Fibroblast of lung (primary cell): ENCODE measurements at regions not wholly inside any gene's neighbourhood (a gene's known extent, or its start where the extent isn't known, plus 50 kb on each side); places are given as distances from the start of the nearest gene placed in this dataset.

Experiments
- DNase-seq, 2 donors: peaks; one replicate each; pipeline versions ENCODE4 v3.0.0 to v3.0.0-alpha.2; 2010; ENCODE audit warnings: low read depth in 2 of 2
- H2AFZ ChIP-seq: 2 replicates; pipeline ENCODE4 v1.5.1; 2012; ENCODE audit warnings: low read length, control low read depth, inconsistent platforms
- H3K27ac ChIP-seq: 2 replicates; pipeline ENCODE4 v1.5.1; 2011; ENCODE audit warnings: low read length, control low read depth; ENCODE audit not compliant: insufficient read depth
- H3K27me3 ChIP-seq: 2 replicates; pipeline ENCODE4 v1.5.1; 2011; ENCODE audit warnings: mild to moderate bottlenecking, low read length; ENCODE audit not compliant: control insufficient read depth, insufficient read depth
- H3K36me3 ChIP-seq: 2 replicates; pipeline ENCODE4 v1.5.1; 2011; ENCODE audit warnings: low read length; ENCODE audit not compliant: control insufficient read depth, insufficient read depth
- H3K4me1 ChIP-seq: 2 replicates; pipeline ENCODE4 v1.5.1; 2011; ENCODE audit warnings: low read length; ENCODE audit not compliant: control insufficient read depth, insufficient read depth; ENCODE audit errors: extremely low read depth
- H3K4me2 ChIP-seq: 2 replicates; pipeline ENCODE4 v1.5.1; 2011; ENCODE audit warnings: low read length, control low read depth; ENCODE audit not compliant: insufficient read depth; ENCODE audit errors: extremely low read depth
- H3K4me3 ChIP-seq, 4 experiments: fragments of 200-600 bp in 1 of 4; sonication (generic) in 1 of 4; replicated peaks in 1 of 4; 2 replicates each; pipeline ENCODE4 v1.5.1; 2011 to 2016; ENCODE audit warnings: low read length in 4 of 4, low read depth in 3 of 4, mild to moderate bottlenecking in 3 of 4, control low read depth in 2 of 4, inconsistent platforms in 1 of 4, mixed read lengths in 1 of 4; ENCODE audit not compliant: insufficient read depth in 1 of 4; ENCODE audit errors: control extremely low read depth in 1 of 4
- H3K79me2 ChIP-seq: 2 replicates; pipeline ENCODE4 v1.5.1; 2012; ENCODE audit warnings: mild to moderate bottlenecking, low read length, inconsistent platforms; ENCODE audit not compliant: control insufficient read depth, insufficient read depth
- H3K9ac ChIP-seq: 2 replicates; pipeline ENCODE4 v1.5.1; 2011; ENCODE audit warnings: mild to moderate bottlenecking, low read length, control low read depth; ENCODE audit not compliant: insufficient read depth
- H3K9me3 ChIP-seq: 2 replicates; pipeline ENCODE4 v1.5.1; 2012; ENCODE audit warnings: low read depth, low read length; ENCODE audit not compliant: control insufficient read depth, insufficient read depth
- H4K20me1 ChIP-seq: 2 replicates; pipeline ENCODE4 v1.5.1; 2011; ENCODE audit warnings: low read length; ENCODE audit not compliant: control insufficient read depth, insufficient read depth; ENCODE audit errors: extremely low read depth
- EZH2 ChIP-seq: IDR thresholded peaks from 2 replicates; pipeline ENCODE4 v1.5.1; 2012; ENCODE audit warnings: low read length, control low read depth, mild to moderate bottlenecking; ENCODE audit errors: missing control alignments
- TF ChIP-seq, protein P1 (sequence below), 2 donors: IDR thresholded peaks in 1 of 2; conservative IDR thresholded peaks in 1 of 2; 1 replicate in 1 of 2; 2 replicates in 1 of 2; pipeline ENCODE4 v1.5.1; 2011 to 2012; ENCODE audit warnings: low read length in 2 of 2, control low read depth in 1 of 2, inconsistent platforms in 1 of 2, low read depth in 1 of 2, mild to moderate bottlenecking in 1 of 2

DNA sequence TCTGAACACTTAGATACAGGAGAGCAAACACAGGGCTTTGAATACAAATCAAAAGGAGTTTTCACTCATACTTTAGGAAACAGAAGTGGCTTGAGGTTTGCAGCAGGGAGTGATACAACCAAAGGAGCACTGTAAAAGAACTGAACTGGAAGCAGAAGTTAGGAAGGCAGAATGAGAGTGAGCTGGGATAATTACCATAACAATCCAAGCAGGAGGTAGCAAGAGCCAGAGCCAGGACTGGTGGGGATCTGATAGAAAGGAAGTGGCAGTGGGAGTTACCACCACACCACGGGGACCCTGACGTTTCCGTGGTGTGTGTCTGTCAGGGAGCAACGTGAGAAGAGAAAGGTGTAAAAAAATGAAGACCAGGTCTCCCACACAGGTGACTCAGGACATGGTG is 81.3 kb upstream of the EPB41L3 start:
- no peak overlapping the region for H3K4me3 ChIP-seq

DNA sequence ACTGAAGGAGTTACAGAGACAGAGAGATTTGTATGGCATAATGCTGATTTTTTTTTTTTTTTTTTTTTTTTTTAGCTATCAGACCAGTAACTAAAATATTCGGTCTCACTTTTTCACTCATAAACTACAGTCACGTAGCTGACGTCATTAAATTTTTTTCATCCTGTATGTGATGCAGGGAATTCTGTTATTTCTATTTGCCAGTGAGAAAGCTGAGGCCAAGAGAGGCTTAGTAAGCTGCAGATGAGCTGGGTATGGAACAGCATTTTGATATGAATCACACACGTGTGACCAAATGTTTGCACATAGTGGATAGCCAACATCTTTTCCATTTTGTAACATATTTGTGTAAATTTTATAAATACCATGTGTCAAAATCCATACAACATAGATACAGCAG is 79.1 kb upstream of the EPB41L3 start:
- Histone ChIP-seq H2AFZ (no peak overlapping the region), H3K36me3 (no peaks in the 10 kb centered on the region), H3K9ac (no peak overlapping the region), H3K4me3 (no peak overlapping the region), H3K4me1 (no peaks in the 10 kb centered on the region), H4K20me1 (no peaks in the 10 kb centered on the region), H3K9me3 (no peaks in the 10 kb centered on the region), H3K79me2 (no peaks in the 10 kb centered on the region), H3K4me2 (no peak overlapping the region), H3K27ac (no peak overlapping the region), H3K27me3 (peaks cover 2% of the 10 kb centered on the region)
- peak; percentile 40 to 44 for DNase-seq
- TF ChIP-seq, protein P1, sequence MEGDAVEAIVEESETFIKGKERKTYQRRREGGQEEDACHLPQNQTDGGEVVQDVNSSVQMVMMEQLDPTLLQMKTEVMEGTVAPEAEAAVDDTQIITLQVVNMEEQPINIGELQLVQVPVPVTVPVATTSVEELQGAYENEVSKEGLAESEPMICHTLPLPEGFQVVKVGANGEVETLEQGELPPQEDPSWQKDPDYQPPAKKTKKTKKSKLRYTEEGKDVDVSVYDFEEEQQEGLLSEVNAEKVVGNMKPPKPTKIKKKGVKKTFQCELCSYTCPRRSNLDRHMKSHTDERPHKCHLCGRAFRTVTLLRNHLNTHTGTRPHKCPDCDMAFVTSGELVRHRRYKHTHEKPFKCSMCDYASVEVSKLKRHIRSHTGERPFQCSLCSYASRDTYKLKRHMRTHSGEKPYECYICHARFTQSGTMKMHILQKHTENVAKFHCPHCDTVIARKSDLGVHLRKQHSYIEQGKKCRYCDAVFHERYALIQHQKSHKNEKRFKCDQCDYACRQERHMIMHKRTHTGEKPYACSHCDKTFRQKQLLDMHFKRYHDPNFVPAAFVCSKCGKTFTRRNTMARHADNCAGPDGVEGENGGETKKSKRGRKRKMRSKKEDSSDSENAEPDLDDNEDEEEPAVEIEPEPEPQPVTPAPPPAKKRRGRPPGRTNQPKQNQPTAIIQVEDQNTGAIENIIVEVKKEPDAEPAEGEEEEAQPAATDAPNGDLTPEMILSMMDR (conservative IDR thresholded peaks at IDR 0.05 in 1 of 2, IDR thresholded peaks at IDR 0.05 in 1 of 2; ENCODE audit: low read depth in 1 of 2, low read length in 2 of 2), result no peak
- TF ChIP-seq EZH2, result no peak

More for the DNA sequence above, 81.3 kb upstream of the EPB41L3 start:
- Histone ChIP-seq H3K9ac (no peak overlapping the region), H3K4me2 (no peak overlapping the region), H3K36me3 (no peaks in the 10 kb centered on the region), H4K20me1 (no peaks in the 10 kb centered on the region), H2AFZ (no peak overlapping the region), H3K9me3 (no peaks in the 10 kb centered on the region), H3K79me2 (no peaks in the 10 kb centered on the region), H3K4me1 (no peaks in the 10 kb centered on the region), H3K27ac (no peak overlapping the region), H3K27me3 (peaks cover 5% of the 10 kb centered on the region)
- TF ChIP-seq, protein P1 (conservative IDR thresholded peaks at IDR 0.05 in 1 of 2, IDR thresholded peaks at IDR 0.05 in 1 of 2; ENCODE audit: low read depth in 1 of 2, low read length in 2 of 2), result no peak
- TF ChIP-seq EZH2, result no peak
- DNase-seq, result no peak

DNA sequence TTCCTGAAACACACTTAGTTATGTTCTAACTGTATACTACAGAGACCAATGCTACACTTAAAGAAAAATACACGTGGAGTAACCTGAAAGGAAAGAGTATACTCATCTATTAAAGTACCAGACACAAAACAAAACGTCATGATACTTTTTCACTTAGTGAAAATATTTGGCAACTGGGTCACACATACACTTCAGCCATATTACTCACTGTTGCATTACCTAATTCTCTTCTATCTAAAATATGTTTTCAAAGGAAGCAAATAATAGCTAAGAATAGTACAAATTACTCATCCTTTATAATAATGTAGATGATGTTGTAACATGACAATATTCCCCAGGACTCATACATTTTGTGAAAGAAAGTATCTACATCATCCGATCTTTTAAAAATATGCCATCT is 76.5 kb upstream of the EPB41L3 start:
- H3K9ac ChIP-seq, result no peak overlapping the region
- TF ChIP-seq, protein P1 (conservative IDR thresholded peaks at IDR 0.05 in 1 of 2, IDR thresholded peaks at IDR 0.05 in 1 of 2; ENCODE audit: low read depth in 1 of 2, low read length in 2 of 2), result no peak
- no peak for TF ChIP-seq EZH2
- no peaks in the 10 kb centered on the region for H3K79me2 ChIP-seq
- H3K9me3 ChIP-seq, result no peaks in the 10 kb centered on the region
- DNase-seq, result peak; percentile 56 to 62
- H3K4me3 ChIP-seq, result no peak overlapping the region
- no peaks in the 10 kb centered on the region for H4K20me1 ChIP-seq
- no peak overlapping the region for H2AFZ ChIP-seq
- no peak overlapping the region for H3K27ac ChIP-seq
- no peaks in the 10 kb centered on the region for H3K36me3 ChIP-seq
- H3K4me1 ChIP-seq, result no peaks in the 10 kb centered on the region
- H3K4me2 ChIP-seq, result no peak overlapping the region
- no peaks in the 10 kb centered on the region for H3K27me3 ChIP-seq
